NB4 (cell line): ENCODE measurements at regions not wholly inside any gene's neighbourhood (a gene's known extent, or its start where the extent isn't known, plus 50 kb on each side); places are given as distances from the start of the nearest gene placed in this dataset.

Source experiments
- CTCF ChIP-seq: IDR thresholded peaks from one replicate; pipeline ENCODE4 v1.5.1; 2012; ENCODE audit warnings: low read depth, low read length
- POLR2A ChIP-seq: IDR thresholded peaks from 2 replicates; pipeline ENCODE4 v1.6.1; 2011; ENCODE audit warnings: mild to moderate bottlenecking; ENCODE audit not compliant: insufficient read length; ENCODE audit errors: extremely low read depth

DNA sequence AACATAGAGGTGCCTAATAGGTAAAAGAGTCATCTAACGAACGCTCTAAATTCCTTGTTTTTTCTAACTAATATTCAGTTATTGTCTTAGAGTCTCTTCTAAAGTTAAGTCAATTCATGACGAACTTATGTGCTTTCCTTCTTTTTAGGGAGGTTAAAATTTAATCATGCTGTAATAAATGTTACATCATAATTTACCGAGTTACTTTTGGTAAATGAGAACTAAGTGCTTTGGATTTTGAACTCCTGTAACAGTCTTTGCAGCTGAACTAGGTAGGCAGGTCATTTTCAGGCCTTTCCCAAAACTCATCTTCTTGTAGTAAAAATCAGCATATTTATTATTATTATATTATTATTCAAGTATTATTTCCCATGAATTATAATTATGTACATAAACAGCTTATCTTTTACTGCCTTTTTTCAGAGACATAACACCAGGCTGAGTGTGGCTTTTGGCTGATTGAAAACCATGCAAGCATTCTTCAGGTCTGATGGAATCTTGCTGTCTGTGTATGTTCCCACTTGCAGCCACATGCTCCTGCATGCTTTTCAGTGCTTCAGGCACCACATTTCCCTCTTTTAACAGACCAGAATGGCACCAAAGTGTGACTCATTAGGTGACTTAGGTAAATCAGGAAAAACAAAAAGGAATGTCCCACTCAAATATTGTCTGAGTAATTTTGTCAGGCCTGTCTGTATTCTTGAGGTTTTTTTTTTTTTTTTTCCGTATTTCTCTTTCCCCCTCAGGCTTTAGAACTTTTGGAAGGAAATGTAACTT lies 81.0 kb upstream of the CD55 start:
- TF ChIP-seq CTCF, result no peak
- no peak for TF ChIP-seq POLR2A
